Naive B cell (primary cell): ENCODE measurements at regions not wholly inside any gene's neighbourhood (a gene's known extent, or its start where the extent isn't known, plus 50 kb on each side); places are given as distances from the start of the nearest gene placed in this dataset.
"Not testable (repeated sequence)": the region's sequence is repeated elsewhere in the genome, so short reads cannot be mapped to it uniquely, and the experiment has no call there.

Experiments used
- ATAC-seq, 2 donors: fragments of 150-1000 bp; cut with Tn5 transposase; 2 replicates each; pipeline ENCODE4 v1.10.0; 2021; ENCODE audit warnings: low read depth in 2 of 2, mild to moderate bottlenecking in 2 of 2, moderate library complexity in 2 of 2
- DNase-seq: peaks from one replicate; pipeline ENCODE4 v3.0.0; 2022
- H3K27ac Mint-ChIP-seq, 6 donors: one replicate each; pipeline ENCODE4 v1.8.0; 2020 to 2022; ENCODE audit warnings: mild to moderate bottlenecking in 6 of 6, mixed read lengths in 6 of 6, moderate library complexity in 5 of 6, inconsistent platforms in 2 of 6
- H3K27me3 Mint-ChIP-seq, 3 donors: one replicate each; pipeline ENCODE4 v1.8.0; 2021 to 2022; ENCODE audit warnings: mixed read lengths in 3 of 3, mild to moderate bottlenecking in 1 of 3
- H3K36me3 Mint-ChIP-seq, 2 donors: one replicate each; pipeline ENCODE4 v1.8.0; 2020 to 2022; ENCODE audit warnings: mixed read lengths in 2 of 2, inconsistent platforms in 1 of 2, mild to moderate bottlenecking in 1 of 2
- H3K4me1 Mint-ChIP-seq, 3 donors: one replicate each; pipeline ENCODE4 v1.8.0; 2020 to 2022; ENCODE audit warnings: mixed read lengths in 3 of 3, inconsistent platforms in 1 of 3, mild to moderate bottlenecking in 1 of 3, moderate library complexity in 1 of 3
- H3K4me3 Mint-ChIP-seq, 8 donors: one replicate each; pipeline ENCODE4 v1.8.0; 2020 to 2022; ENCODE audit warnings: mild to moderate bottlenecking in 8 of 8, mixed read lengths in 8 of 8, moderate library complexity in 8 of 8, inconsistent platforms in 2 of 8
- H3K9me3 Mint-ChIP-seq, 7 donors: one replicate each; pipeline ENCODE4 v1.8.0; 2020 to 2022; ENCODE audit warnings: mixed read lengths in 7 of 7, mild to moderate bottlenecking in 5 of 7, inconsistent platforms in 2 of 7, moderate library complexity in 1 of 7

DNA sequence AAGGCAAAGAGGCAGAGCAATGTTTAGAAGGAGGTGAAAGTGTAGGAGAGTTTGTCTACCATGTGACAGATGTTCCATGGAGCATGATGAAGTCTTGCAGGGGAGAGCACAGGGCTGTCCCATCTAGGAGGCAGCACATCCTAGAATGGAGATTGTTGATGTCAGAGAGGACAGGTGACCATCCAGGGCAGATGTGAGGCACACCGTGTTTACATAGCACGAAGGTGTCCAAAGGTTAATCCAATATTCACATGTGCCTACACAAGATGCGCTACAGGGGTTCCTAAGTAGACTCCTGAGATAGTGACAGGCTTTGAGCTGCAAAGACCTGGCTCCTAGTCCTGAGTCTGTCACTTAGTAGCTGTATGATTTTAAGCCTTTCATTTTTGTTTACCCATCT is 219.3 kb upstream of the SLCO3A1 start:
- Mint-ChIP-seq H3K27ac (no peak overlapping the region), H3K36me3 (no peaks in the 10 kb centered on the region), H3K4me3 (no peak overlapping the region), H3K4me1 (no peaks in the 10 kb centered on the region), H3K27me3 (peaks cover 0 to 3% (median 0%) of the 10 kb centered on the region in 3 donors), H3K9me3 (peaks cover 0 to 13% (median 5%) of the 10 kb centered on the region in 7 donors)
- ATAC-seq, result no peak
- no peak for DNase-seq

DNA sequence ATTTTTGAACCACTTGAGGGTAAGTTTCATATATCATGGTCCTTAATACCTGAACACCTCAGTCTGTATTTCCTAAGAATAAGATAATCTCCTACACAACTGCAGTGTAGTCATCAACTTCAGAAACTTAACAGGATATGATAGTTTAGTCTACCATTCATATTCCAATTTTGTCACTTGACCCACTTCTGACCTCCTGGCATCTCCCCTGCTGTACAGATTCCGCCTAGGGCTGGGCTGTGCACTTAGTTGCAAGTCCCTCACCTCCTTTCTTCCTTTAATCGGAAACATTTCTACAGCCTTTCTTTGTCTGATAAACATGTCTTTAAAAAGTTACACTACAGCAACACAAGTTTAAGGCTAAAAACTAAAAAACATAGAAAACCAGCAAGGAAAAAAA is 218.4 kb upstream of the SLCO3A1 start:
- Mint-ChIP-seq H3K9me3 (peaks cover under 1 to 16% (median 5%) of the 10 kb centered on the region in 7 donors), H3K27ac (no peak overlapping the region), H3K4me1 (no peaks in the 10 kb centered on the region), H3K27me3 (peaks cover 0 to 3% (median 0%) of the 10 kb centered on the region in 3 donors), H3K36me3 (no peaks in the 10 kb centered on the region), H3K4me3 (no peak overlapping the region)
- ATAC-seq, result no peak
- no peak for DNase-seq

DNA sequence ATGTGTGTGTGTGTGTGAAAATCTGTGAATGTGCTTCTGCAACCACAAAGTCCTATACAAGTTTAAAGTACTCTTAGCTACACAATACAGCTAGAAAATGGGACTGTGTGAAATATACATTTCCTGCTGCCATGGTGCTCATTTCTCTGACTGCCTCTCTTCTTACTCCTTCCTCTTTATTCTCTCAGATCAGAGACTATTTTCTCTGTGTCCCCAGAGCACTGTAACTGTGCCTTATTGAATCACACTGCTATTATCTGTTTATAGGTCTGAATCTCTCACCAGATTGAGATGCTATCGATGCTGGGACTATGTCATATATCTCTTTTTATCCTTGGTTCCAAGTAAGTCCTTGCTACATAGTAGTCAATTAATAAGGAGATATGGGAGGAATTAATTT is 217.9 kb upstream of the SLCO3A1 start:
- Mint-ChIP-seq H3K9me3 (peaks cover 5 to 21% (median 7%) of the 10 kb centered on the region in 7 donors), H3K27ac (no peak overlapping the region), H3K27me3 (peaks cover 0 to 1% (median 0%) of the 10 kb centered on the region in 3 donors), H3K36me3 (no peaks in the 10 kb centered on the region), H3K4me1 (no peaks in the 10 kb centered on the region), H3K4me3 (no peak overlapping the region)
- no peak for ATAC-seq
- DNase-seq, result no peak

DNA sequence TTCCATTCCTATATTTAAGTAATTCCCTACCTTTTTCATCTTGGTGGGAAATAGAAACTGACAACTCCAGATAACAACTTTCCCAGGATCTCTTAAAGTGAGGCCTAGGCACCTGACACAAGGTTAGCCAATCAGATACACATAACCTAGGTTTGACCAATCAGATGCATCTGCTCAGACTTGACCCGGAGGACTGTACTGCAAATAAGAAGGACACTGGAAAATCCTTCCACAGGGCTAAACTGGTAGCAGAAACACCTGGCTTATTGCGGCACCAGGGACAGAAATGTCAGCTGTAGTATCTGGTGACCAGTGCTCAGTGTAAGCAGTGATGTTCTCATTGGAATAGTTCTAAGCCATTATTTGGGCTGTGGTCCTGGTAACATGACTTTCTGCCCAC is 204.5 kb upstream of the SLCO3A1 start:
- Mint-ChIP-seq H3K36me3 (no peaks in the 10 kb centered on the region), H3K27ac (no peak overlapping the region), H3K4me3 (no peak overlapping the region), H3K4me1 (no peaks in the 10 kb centered on the region), H3K27me3 (peaks cover 0 to 9% (median 6%) of the 10 kb centered on the region in 3 donors), H3K9me3 (peaks cover 0 to 4% (median 2%) of the 10 kb centered on the region in 7 donors)
- no peak for DNase-seq
- ATAC-seq, result no peak

DNA sequence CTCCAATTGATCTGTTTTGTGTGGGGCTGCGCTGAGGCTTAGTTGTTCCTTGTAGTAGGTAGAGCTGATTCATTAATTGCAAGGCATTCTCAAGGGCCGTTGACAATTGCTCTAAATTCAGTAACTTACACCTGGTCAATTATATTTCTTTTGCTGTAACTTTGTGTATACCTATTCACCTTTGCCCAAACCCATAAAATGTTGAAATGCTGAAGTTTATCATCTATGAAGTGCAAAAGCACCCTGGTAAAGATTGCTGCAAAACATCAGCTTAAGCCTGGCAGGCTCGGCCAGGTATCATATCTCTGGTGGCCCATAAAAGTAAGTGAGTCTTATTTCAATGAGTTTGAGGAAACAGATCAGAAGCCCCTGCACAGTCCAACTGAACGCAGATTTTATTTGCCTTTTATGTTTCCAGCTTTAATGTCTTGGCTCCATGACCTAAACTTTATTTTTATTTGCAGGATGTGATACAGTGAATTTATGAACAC is 203.6 kb upstream of the SLCO3A1 start:
- ATAC-seq, result no peak
- H3K9me3 Mint-ChIP-seq, result peaks cover 0 to 4% (median 2%) of the 10 kb centered on the region in 7 donors
- DNase-seq, result no peak

DNA sequence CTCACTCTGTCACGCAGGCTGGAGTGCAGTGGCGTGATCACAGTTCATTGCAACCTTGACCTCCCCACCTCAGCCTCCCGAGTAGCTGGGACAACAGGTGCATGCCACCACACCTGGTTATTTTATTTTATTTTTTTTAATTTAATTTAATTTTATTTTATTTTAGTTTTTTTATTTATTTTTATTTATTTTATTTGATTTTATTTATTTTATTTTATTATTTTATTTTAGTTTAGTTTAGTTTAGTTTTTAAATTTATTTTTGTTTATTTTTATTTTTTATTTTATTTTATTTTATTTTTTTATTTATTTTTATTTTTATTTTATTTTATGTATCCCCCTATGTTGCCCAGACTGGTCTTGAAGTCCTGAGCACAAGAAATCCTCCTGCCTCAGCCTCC is 202.3 kb upstream of the SLCO3A1 start:
- DNase-seq (no peak), ATAC-seq (no peak)
- no peaks in the 10 kb centered on the region for H3K4me1 Mint-ChIP-seq
- peaks cover 3 to 10% (median 5%) of the 10 kb centered on the region in 7 donors for H3K9me3 Mint-ChIP-seq
- no peak overlapping the region for H3K4me3 Mint-ChIP-seq
- H3K27ac Mint-ChIP-seq, result no peak overlapping the region
- peaks cover 3 to 18% (median 6%) of the 10 kb centered on the region in 3 donors for H3K27me3 Mint-ChIP-seq
- H3K36me3 Mint-ChIP-seq, result peaks cover 0 to 7% of the 10 kb centered on the region in 2 donors

More for the DNA sequence above, 203.6 kb upstream of the SLCO3A1 start:
- H3K4me1 Mint-ChIP-seq, result no peaks in the 10 kb centered on the region
- H3K4me3 Mint-ChIP-seq, result no peak overlapping the region
- peaks cover 0 to 9% (median 6%) of the 10 kb centered on the region in 3 donors for H3K27me3 Mint-ChIP-seq
- no peak overlapping the region for H3K27ac Mint-ChIP-seq
- no peaks in the 10 kb centered on the region for H3K36me3 Mint-ChIP-seq

DNA sequence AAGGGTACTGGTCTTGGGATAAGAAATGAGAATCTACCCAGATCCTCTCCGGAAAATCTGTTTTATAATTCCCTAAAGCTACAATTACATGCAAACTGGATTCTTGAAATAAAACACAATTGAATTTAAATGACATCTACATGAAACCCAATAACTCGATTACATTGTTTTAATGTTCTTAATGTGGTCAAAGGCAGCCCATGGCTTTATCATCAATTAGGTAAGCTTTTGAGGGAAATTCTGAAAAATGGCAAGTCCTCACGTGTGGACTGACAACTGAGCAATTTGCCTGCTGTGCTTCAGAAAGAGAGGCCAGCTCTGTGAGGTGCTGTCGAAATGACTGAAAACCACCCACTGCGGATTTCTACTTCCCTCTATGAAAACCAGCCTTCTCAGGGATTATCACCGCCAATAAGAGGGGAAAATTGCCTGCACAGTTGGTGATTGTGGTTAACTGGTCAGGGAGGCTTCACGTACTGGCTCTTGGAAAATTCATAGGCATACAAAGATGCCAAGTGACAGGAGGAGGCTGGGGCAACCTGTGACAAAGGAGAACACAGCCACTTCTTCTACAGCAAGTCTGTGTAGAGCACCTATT is 200.8 kb upstream of the SLCO3A1 start:
- Mint-ChIP-seq H3K4me3 (no peak overlapping the region), H3K27ac (no peak overlapping the region), H3K36me3 (peaks cover 0 to 7% of the 10 kb centered on the region in 2 donors), H3K9me3 (peaks cover 3 to 10% (median 5%) of the 10 kb centered on the region in 7 donors), H3K4me1 (no peaks in the 10 kb centered on the region), H3K27me3 (peaks cover 6 to 18% (median 8%) of the 10 kb centered on the region in 3 donors)
- ATAC-seq (no peak), DNase-seq (no peak)

DNA sequence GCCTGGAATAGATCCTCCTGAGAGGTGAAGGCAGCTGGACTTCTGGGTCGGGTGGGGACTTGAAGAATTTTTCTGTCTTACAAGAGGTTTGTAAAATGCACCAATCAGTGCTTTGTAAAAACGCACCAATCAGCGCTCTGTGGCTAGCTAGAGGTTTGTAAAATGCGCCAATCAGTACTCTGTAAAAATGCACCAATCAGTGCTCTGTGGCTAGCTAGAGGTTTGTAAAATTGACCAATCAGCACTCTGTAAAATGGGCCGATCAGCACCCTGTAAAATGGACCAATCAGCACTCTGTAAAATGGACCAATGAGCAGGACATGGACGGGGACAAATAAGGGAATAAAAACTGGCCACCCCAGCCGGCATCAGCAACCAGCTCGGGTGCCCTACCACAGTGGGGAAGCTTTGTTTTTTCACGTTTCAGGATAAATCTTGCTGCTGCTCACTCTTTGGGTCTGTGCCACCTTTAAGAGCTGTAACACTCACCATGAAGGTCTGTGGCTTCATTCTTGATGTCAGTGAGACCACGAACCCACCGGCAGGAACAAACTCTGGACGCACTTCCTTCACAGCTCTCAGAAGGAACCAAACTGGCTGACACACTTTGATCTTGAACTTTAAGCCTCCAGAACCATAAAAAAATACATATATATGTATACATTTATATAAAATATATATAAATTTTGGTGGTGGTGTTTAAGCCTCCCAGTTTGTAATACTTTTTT is 197.8 kb upstream of the SLCO3A1 start:
- H3K9me3 Mint-ChIP-seq, H3K4me1 Mint-ChIP-seq, ATAC-seq, H3K4me3 Mint-ChIP-seq, H3K27ac Mint-ChIP-seq, DNase-seq, H3K36me3 Mint-ChIP-seq: not testable (repeated sequence)
- H3K27me3 Mint-ChIP-seq, result peaks cover 13 to 22% (median 16%) of the 10 kb centered on the region in 3 donors

DNA sequence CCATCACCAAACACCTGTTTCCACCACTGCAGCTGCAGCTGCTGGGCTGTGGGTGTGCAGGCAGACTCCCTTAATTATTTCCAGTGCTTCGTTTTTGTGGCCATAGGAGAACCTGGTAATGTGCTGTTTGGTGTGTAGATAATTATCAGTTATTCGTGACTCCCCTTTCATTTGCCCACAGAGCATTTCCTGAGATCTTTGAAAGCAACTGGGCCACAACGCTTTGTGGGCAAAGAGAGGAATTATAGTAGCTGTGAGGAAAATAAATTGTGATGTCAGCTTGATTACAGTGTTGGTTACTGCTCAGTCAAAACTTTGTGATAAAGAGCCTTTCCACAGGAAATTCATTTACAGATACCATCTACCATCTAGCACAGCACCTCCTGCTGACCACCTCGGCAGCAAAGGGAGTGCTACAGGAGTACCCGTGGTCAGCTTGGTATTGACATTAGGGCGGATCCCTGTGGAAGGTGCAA is 193.3 kb upstream of the SLCO3A1 start:
- H3K9me3 Mint-ChIP-seq, result peaks cover 0 to 7% (median 3%) of the 10 kb centered on the region in 7 donors
- peaks cover 13 to 22% (median 16%) of the 10 kb centered on the region in 3 donors for H3K27me3 Mint-ChIP-seq
- peaks cover 0 to 5% of the 10 kb centered on the region in 2 donors for H3K36me3 Mint-ChIP-seq
- H3K4me1 Mint-ChIP-seq, result no peaks in the 10 kb centered on the region
- H3K27ac Mint-ChIP-seq, result no peak overlapping the region
- H3K4me3 Mint-ChIP-seq, result no peak overlapping the region
- no peak for DNase-seq
- ATAC-seq, result no peak

DNA sequence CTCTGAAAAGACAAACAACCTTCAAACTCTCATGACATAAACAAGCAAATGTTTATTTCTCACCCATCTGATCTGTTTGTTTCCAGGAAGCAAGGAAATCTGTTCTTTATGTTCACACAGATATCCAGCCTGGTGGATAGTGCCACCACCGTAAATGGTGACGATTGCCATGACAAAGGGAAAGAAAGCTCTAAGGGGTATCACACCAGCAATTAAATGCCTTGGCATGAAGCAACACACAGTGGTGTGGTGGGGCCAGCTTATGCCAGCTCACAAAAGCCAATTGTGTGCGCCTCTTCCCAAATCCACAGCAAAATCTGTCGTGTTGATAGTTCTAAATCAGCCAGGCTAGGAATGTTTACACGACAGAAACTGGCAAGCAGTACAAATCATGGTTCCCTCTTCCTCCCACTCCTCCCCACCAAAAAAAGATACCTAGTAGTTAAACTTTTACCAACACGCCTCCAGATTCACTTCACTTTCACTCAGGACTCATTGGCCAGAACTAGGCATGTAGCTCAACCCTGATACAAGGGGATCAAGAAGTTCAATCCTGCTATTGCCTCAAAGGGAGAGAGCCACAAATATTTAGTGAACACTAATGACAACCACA is 189.2 kb upstream of the SLCO3A1 start:
- H3K4me1 Mint-ChIP-seq, result no peaks in the 10 kb centered on the region
- no peaks in the 10 kb centered on the region for H3K9me3 Mint-ChIP-seq
- no peak for ATAC-seq
- H3K36me3 Mint-ChIP-seq, result no peaks in the 10 kb centered on the region
- DNase-seq, result no peak
- H3K4me3 Mint-ChIP-seq, result no peak overlapping the region
- H3K27me3 Mint-ChIP-seq, result peaks cover 0 to 13% (median 8%) of the 10 kb centered on the region in 3 donors
- H3K27ac Mint-ChIP-seq, result no peak overlapping the region

DNA sequence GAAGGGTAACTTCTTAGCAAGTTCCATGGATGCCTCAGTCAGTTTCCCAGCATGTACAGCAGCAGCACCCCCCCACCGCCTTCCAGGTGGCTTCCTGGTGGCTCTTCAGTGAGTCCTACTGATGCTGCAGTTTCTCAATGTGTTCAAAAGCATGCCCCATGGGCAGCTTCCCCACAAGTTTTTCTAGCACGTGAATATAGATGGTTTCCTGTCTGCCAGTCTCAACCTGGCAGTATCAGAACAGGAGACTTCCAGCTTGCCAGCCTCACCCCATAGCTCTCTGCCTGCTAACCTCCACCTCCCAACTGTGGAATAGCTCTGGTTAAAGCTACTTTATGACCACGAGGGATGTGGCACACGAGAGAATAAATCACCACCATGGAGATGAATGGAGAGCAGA is 188.3 kb upstream of the SLCO3A1 start:
- peaks cover 0 to 11% (median 6%) of the 10 kb centered on the region in 3 donors for H3K27me3 Mint-ChIP-seq
- ATAC-seq, result no peak
- DNase-seq, result no peak
- H3K27ac Mint-ChIP-seq, result no peak overlapping the region
- no peak overlapping the region for H3K4me3 Mint-ChIP-seq
- no peaks in the 10 kb centered on the region for H3K4me1 Mint-ChIP-seq
- H3K36me3 Mint-ChIP-seq, result no peaks in the 10 kb centered on the region
- no peaks in the 10 kb centered on the region for H3K9me3 Mint-ChIP-seq

DNA sequence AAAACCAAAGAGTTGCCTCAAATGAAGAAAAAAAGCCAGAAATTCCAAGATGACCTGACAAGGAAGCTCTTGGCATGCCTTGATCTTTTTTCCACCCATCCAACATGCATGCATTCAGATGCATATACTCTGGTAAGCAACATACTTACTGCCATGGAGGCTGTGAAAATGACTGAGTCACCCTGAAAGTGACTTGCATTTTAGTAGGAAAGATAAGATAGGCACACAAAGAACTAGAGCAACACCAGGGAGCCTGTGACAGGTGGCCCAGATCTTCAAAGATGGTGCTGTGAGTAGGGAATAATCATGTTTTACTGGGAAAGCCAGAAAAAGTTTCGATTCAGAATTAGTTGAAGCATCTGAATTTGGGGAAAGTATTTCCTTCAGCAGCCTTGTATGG is 185.1 kb upstream of the SLCO3A1 start:
- ATAC-seq (no peak), DNase-seq (no peak)
- no peaks in the 10 kb centered on the region for H3K27me3 Mint-ChIP-seq
- H3K36me3 Mint-ChIP-seq, result no peaks in the 10 kb centered on the region
- H3K4me3 Mint-ChIP-seq, result no peak overlapping the region
- no peak overlapping the region for H3K27ac Mint-ChIP-seq
- H3K4me1 Mint-ChIP-seq, result no peaks in the 10 kb centered on the region
- H3K9me3 Mint-ChIP-seq, result peaks cover 0 to 7% (median 0%) of the 10 kb centered on the region in 7 donors

DNA sequence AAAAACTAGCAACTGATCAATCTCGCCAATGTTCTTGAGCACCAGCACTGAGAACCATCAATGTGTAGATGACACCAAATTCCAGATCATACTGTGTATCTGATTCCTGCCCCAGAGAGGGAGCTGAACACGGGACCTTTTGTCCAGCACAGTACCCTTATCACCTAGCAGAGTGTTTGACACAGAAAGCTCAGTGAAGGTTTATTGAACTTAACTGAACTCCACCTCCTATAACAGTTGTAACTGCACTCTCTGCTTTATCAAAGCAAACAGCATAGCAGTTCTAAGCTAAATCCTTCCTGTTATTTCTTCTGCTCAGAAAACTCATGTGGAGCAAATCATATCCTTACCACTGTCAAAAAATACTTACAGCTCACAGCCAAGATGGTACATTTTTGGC is 183.4 kb upstream of the SLCO3A1 start:
- Mint-ChIP-seq H3K4me1 (no peaks in the 10 kb centered on the region), H3K36me3 (peaks cover 0 to 13% of the 10 kb centered on the region in 2 donors), H3K27me3 (peaks cover 0 to 6% (median 0%) of the 10 kb centered on the region in 3 donors), H3K9me3 (peaks cover 8 to 24% (median 11%) of the 10 kb centered on the region in 7 donors), H3K27ac (no peak overlapping the region), H3K4me3 (no peak overlapping the region)
- ATAC-seq (no peak), DNase-seq (no peak)
